A673 (cell line): ENCODE measurements at regions not wholly inside any gene's neighbourhood (a gene's known extent, or its start where the extent isn't known, plus 50 kb on each side); places are given as distances from the start of the nearest gene placed in this dataset.

ENCODE experiments used
- BruUV-seq: library from RNA; stranded (reverse); fragments of 400-500 nt; replicated peaks from 2 replicates; lab custom pipeline; 2021; lab: Mats Ljungman, UMichigan
- CTCF ChIA-PET: fragments of 300-600 bp; sonication (Branson Sonifier 250); formaldehyde crosslinking; loops from one replicate; lab custom pipeline; 2022; ENCODE audit warnings: antibody characterized with exemption; lab: Charles Lee
- POLR2A ChIA-PET: fragments of 300-600 bp; sonication (Branson Sonifier 250); formaldehyde crosslinking; loops from one replicate; lab custom pipeline; 2022; ENCODE audit warnings: antibody characterized with exemption; ENCODE audit not compliant: low non-redundant PET; lab: Charles Lee
- DNase-seq: peaks from one replicate; pipeline ENCODE4 v3.0.0-alpha.2; 2015; ENCODE audit warnings: low spot score
- H3K27ac ChIP-seq: fragments of 200-600 bp; sonication (generic); 2 replicates; pipeline ENCODE4 v1.5.1; 2016; ENCODE audit warnings: mixed run types, low read depth, mild to moderate bottlenecking, mixed read lengths, antibody characterized with exemption, low read length; ENCODE audit not compliant: poor library complexity, severe bottlenecking
- H3K27me3 ChIP-seq: fragments of 200-600 bp; sonication (generic); replicated peaks from 2 replicates; pipeline ENCODE4 v1.6.1; 2017; ENCODE audit warnings: mixed run types, low read depth, mild to moderate bottlenecking, mixed read lengths, antibody characterized with exemption, low read length; ENCODE audit not compliant: insufficient read depth, poor library complexity
- H3K36me3 ChIP-seq: fragments of 200-600 bp; sonication (generic); 2 replicates; pipeline ENCODE4 v1.6.1; 2016; ENCODE audit warnings: mixed run types, mild to moderate bottlenecking, mixed read lengths, antibody characterized with exemption, low read length; ENCODE audit not compliant: insufficient read depth, poor library complexity, severe bottlenecking
- H3K4me1 ChIP-seq: fragments of 200-600 bp; sonication (generic); 2 replicates; pipeline ENCODE4 v1.6.1; 2017; ENCODE audit warnings: mixed run types, mild to moderate bottlenecking, mixed read lengths, antibody characterized with exemption, low read length; ENCODE audit not compliant: insufficient read depth, poor library complexity, severe bottlenecking
- H3K4me3 ChIP-seq: fragments of 200-600 bp; sonication (generic); 2 replicates; pipeline ENCODE4 v1.5.1; 2016; ENCODE audit warnings: low read depth, mixed run types, mild to moderate bottlenecking, mixed read lengths, low read length; ENCODE audit not compliant: poor library complexity, severe bottlenecking
- H3K9me3 ChIP-seq: fragments of 200-600 bp; sonication (generic); 2 replicates; pipeline ENCODE4 v1.6.1; 2016; ENCODE audit warnings: mixed run types, low read depth, mild to moderate bottlenecking, mixed read lengths, antibody characterized with exemption, low read length; ENCODE audit not compliant: poor library complexity, severe bottlenecking
- CTCF ChIP-seq: fragments of 300-800, 200-600 bp; sonication (generic); conservative IDR thresholded peaks from 2 replicates; pipeline ENCODE4 v1.5.1; 2017; ENCODE audit warnings: low read depth, mild to moderate bottlenecking, antibody characterized with exemption, low read length, moderate library complexity, mixed read lengths
- EZH2 ChIP-seq: fragments of 200-600 bp; sonication (generic); IDR thresholded peaks from 2 replicates; pipeline ENCODE4 v1.6.1; 2017; ENCODE audit warnings: borderline replicate concordance, low read depth, mild to moderate bottlenecking, mixed read lengths, antibody characterized with exemption, low read length; ENCODE audit not compliant: poor library complexity, severe bottlenecking
- intact Hi-C: fragments of 100-400 bp; cut with micrococcal nuclease; formaldehyde crosslinking; loops from one replicate; pipeline ENCODE4 v1.10.0; 2022; ENCODE audit not compliant: unreplicated experiment

- H3K36me3 ChIP-seq = no peaks in the 10 kb centered on the region
- intact Hi-C loops = loop anchor here (10.0 kb wide), 1 partner anchor 842 kb away; no protein-coding TSS in a partner anchor
- ChIA-PET POLR2A (no interaction called here), CTCF (no interaction called here)
- no peak overlapping the region for H3K4me3 ChIP-seq
- H3K27me3 ChIP-seq = no peaks in the 10 kb centered on the region
- no TSS peak for BruUV-seq
- H3K9me3 ChIP-seq = no peaks in the 10 kb centered on the region
- no peak for DNase-seq
- H3K4me1 ChIP-seq = no peaks in the 10 kb centered on the region
- TF ChIP-seq CTCF (no peak), EZH2 (no peak)
- H3K27ac ChIP-seq = no peak overlapping the region
These were observed 721.6 kb upstream of the TENM4 start for GRCh38 chr11:80162387-80162786.

- ChIA-PET CTCF (interaction anchor here (1.2 kb wide), 1 partner anchor 449 kb away, joined by 4 read pairs; no protein-coding TSS in a partner anchor), POLR2A (no interaction called here)
- H3K27me3 ChIP-seq = no peaks in the 10 kb centered on the region
- H3K4me1 ChIP-seq = no peaks in the 10 kb centered on the region
- H3K4me3 ChIP-seq = no peak overlapping the region
- H3K36me3 ChIP-seq = no peaks in the 10 kb centered on the region
- intact Hi-C loops = loop anchor here (5.0 kb wide), 2 partner anchors 755 to 1510 kb away; no protein-coding TSS in a partner anchor
- no peak for DNase-seq
- BruUV-seq = no TSS peak
- no peaks in the 10 kb centered on the region for H3K9me3 ChIP-seq
- TF ChIP-seq EZH2 (no peak), CTCF (no peak)
- no peak overlapping the region for H3K27ac ChIP-seq
These were observed 716.6 kb upstream of the TENM4 start for GRCh38 chr11:80157447-80157846.

GRCh38 chr11:80156062-80156461, 715.2 kb upstream of the TENM4 start:
- Histone ChIP-seq H3K4me3 (no peak overlapping the region), H3K27me3 (no peaks in the 10 kb centered on the region), H3K27ac (no peak overlapping the region), H3K36me3 (no peaks in the 10 kb centered on the region), H3K9me3 (no peaks in the 10 kb centered on the region), H3K4me1 (no peaks in the 10 kb centered on the region)
- TF ChIP-seq CTCF (no peak), EZH2 (no peak)
- intact Hi-C loops = loop anchor here (5.0 kb wide), 2 partner anchors 754 to 1509 kb away; no protein-coding TSS in a partner anchor
- no peak for DNase-seq
- BruUV-seq = no TSS peak
- ChIA-PET POLR2A (no interaction called here), CTCF (no interaction called here)
